ENCODE measurements at regions not wholly inside any gene's neighbourhood (a gene's known extent, or its start where the extent isn't known, plus 50 kb on each side); places are given as distances from the start of the nearest gene placed in this dataset.

- in situ Hi-C loops (cut with HindIII; ENCODE audit: extremely low pct_ligation_motif_present, low pct_unique_long_range_greater_than_20kb) (no loop called here), intact Hi-C loops (cut with micrococcal nuclease; ENCODE audit: unreplicated experiment) (no loop called here)
- H3K4me2 ChIP-seq (ENCODE audit: low read depth, low read length), result no peak overlapping the region
- no peaks in the 10 kb centered on the region for H3K79me2 ChIP-seq (ENCODE audit: insufficient read depth, low read length)
- DNase-seq (ENCODE audit: low spot score) (no peak), FAIRE-seq (no peak), ATAC-seq (no peak)
- H3K4me3 ChIP-seq (replicated peaks in 1 of 3; ENCODE audit: insufficient read depth in 1 of 3, low read depth in 2 of 3, low read length in 3 of 3), result no peak overlapping the region
- H2AFZ ChIP-seq (ENCODE audit: low read length), result no peak overlapping the region
- no peaks in the 10 kb centered on the region for H3K4me1 ChIP-seq (ENCODE audit: insufficient read depth, low read length)
- H4K20me1 ChIP-seq (ENCODE audit: insufficient read depth, low read length), result no peaks in the 10 kb centered on the region
- H3K36me3 ChIP-seq (replicated peaks in 1 of 2; ENCODE audit: control insufficient read depth in 1 of 2, insufficient read depth in 2 of 2, low read length in 2 of 2), result no peaks in the 10 kb centered on the region
- H3K27me3 ChIP-seq (ENCODE audit: control insufficient read depth in 1 of 2, insufficient read depth in 2 of 2, low read length in 2 of 2), result no peaks in the 10 kb centered on the region
- no peak overlapping the region for H3K9ac ChIP-seq (ENCODE audit: insufficient read depth, low read depth, low read length)
- H3K27ac ChIP-seq (ENCODE audit: extremely low read length, insufficient read depth, low read length), result no peak overlapping the region
- WGBS (ENCODE audit: low lambda C conversion rate), result under 1% methylated on average over 9 of the region's 9 CpGs
- TF ChIP-seq, protein P1, sequence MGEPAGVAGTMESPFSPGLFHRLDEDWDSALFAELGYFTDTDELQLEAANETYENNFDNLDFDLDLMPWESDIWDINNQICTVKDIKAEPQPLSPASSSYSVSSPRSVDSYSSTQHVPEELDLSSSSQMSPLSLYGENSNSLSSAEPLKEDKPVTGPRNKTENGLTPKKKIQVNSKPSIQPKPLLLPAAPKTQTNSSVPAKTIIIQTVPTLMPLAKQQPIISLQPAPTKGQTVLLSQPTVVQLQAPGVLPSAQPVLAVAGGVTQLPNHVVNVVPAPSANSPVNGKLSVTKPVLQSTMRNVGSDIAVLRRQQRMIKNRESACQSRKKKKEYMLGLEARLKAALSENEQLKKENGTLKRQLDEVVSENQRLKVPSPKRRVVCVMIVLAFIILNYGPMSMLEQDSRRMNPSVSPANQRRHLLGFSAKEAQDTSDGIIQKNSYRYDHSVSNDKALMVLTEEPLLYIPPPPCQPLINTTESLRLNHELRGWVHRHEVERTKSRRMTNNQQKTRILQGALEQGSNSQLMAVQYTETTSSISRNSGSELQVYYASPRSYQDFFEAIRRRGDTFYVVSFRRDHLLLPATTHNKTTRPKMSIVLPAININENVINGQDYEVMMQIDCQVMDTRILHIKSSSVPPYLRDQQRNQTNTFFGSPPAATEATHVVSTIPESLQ (CRISPR knock-in tag; conservative IDR thresholded peaks at IDR 0.05), result no peak
- TF ChIP-seq PITX1 (CRISPR knock-in tag; IDR thresholded peaks at IDR 0.05), result no peak
- no peak for TF ChIP-seq ZNF180 (CRISPR knock-in tag; IDR thresholded peaks at IDR 0.05; ENCODE audit: borderline replicate concordance, low read depth)
- TF ChIP-seq KDM1A (CRISPR knock-in tag; IDR thresholded peaks at IDR 0.05), result no peak
- TF ChIP-seq AGO2 (optimal IDR thresholded peaks at IDR 0.05; ENCODE audit: low read depth, low read length), result no peak
- TF ChIP-seq ZFAT (CRISPR knock-in tag; conservative IDR thresholded peaks at IDR 0.05), result no peak
- no peak for TF ChIP-seq ZNF30 (CRISPR knock-in tag; IDR thresholded peaks at IDR 0.05)
- no peak for TF ChIP-seq MED1 (CRISPR knock-in tag; IDR thresholded peaks at IDR 0.05)
- TF ChIP-seq ISX (CRISPR knock-in tag; conservative IDR thresholded peaks at IDR 0.05), result no peak
- no peak for TF ChIP-seq MYNN (CRISPR knock-in tag; IDR thresholded peaks at IDR 0.05; ENCODE audit: low read depth)
- TF ChIP-seq ZNF800 (CRISPR knock-in tag; IDR thresholded peaks at IDR 0.05), result no peak
- TF ChIP-seq, protein P2, sequence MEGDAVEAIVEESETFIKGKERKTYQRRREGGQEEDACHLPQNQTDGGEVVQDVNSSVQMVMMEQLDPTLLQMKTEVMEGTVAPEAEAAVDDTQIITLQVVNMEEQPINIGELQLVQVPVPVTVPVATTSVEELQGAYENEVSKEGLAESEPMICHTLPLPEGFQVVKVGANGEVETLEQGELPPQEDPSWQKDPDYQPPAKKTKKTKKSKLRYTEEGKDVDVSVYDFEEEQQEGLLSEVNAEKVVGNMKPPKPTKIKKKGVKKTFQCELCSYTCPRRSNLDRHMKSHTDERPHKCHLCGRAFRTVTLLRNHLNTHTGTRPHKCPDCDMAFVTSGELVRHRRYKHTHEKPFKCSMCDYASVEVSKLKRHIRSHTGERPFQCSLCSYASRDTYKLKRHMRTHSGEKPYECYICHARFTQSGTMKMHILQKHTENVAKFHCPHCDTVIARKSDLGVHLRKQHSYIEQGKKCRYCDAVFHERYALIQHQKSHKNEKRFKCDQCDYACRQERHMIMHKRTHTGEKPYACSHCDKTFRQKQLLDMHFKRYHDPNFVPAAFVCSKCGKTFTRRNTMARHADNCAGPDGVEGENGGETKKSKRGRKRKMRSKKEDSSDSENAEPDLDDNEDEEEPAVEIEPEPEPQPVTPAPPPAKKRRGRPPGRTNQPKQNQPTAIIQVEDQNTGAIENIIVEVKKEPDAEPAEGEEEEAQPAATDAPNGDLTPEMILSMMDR (CRISPR knock-in tag; IDR thresholded peaks at IDR 0.05), result no peak
- no peak for TF ChIP-seq ZFP41 (CRISPR knock-in tag; IDR thresholded peaks at IDR 0.05; ENCODE audit: borderline replicate concordance)
- no peak for TF ChIP-seq CENPX (CRISPR knock-in tag; IDR thresholded peaks at IDR 0.05)
- no peak for TF ChIP-seq ZSCAN9 (CRISPR knock-in tag; IDR thresholded peaks at IDR 0.05; ENCODE audit: borderline replicate concordance)
- CTCF ChIA-PET (ENCODE audit: low intra/inter-chr PET ratio, low total read pairs), result no interaction called here
- BruUV-seq (replicated peaks), result no TSS peak
- POLR2A ChIA-PET, result no interaction called here
- no peaks in the 10 kb centered on the region for H3K9me3 ChIP-seq (ENCODE audit: low read length)
Measured at GRCh38 chr3:115475178-115476041, 147.9 kb upstream of the GAP43 start.

Data from HepG2 (cell line).